HG03521 (cell line): ENCODE measurements at regions not wholly inside any gene's neighbourhood (a gene's known extent, or its start where the extent isn't known, plus 50 kb on each side); places are given as distances from the start of the nearest gene placed in this dataset.
A peak's percentile ranks its signal among the peaks of the same experiment; 100 is the strongest.

Experiments used
- ATAC-seq: cut with Tn5 transposase; IDR thresholded peaks from one replicate; pipeline ENCODE4 v1.9.1; 2021; ENCODE audit warnings: mild to moderate bottlenecking, moderate library complexity; ENCODE audit not compliant: unreplicated experiment

DNA sequence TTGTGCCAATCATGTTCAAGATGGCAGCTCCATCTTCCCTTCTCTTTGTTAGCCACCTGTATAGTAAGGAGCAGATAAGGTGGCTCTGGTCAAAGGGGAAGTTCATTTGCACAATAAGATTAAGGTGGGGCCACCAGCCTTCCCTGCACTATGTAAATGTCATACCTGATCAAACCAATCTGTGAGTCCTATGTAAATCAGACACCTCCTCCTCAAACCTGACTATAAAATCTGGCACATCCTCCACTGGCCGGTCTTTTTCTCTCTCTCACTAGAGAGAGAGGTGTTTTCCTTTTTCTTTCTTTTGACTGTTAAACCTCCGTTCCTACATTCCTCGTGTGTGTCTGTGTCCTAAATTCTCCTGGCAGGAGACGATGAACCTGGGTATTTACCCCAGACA, 572.5 kb upstream of the AADAT start:
- ATAC-seq: no peak

DNA sequence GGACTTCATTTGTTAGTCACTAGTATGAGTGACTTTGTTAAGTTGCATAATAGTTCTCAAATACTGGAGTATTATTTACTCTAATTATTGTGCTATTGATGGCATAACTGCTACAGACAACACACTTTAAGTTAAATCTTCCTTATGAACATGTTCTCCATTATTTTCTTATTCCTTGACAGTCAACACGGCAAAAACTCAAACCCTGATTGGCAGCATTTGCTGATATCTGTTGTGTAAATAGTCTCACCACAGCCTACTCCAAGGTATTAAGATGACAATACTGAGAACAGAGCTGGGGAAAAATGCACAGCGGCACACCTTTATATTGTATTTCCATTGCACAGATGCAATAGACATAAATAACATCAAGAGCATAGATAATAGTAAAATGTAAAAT, 568.0 kb upstream of the AADAT start:
- no peak for ATAC-seq

DNA sequence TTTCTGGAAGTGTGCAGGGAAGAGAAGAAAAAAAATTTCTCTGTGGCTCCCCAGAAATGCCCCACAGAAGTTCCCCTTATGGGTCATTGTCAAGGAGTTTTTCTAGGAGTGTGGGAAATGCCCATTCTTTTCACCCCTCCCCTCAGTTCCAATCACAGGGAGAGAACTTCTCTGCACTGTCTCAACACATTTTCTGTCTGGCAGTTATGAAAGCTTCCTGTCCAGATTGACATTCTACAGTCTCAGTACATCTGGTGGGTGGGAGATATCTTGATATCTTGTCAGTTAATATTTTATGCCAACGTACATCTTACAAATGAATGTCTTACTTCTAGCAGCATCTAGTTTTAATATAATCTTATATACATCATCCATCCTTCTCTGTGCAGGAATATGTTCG, 566.8 kb upstream of the AADAT start:
- no peak for ATAC-seq

DNA sequence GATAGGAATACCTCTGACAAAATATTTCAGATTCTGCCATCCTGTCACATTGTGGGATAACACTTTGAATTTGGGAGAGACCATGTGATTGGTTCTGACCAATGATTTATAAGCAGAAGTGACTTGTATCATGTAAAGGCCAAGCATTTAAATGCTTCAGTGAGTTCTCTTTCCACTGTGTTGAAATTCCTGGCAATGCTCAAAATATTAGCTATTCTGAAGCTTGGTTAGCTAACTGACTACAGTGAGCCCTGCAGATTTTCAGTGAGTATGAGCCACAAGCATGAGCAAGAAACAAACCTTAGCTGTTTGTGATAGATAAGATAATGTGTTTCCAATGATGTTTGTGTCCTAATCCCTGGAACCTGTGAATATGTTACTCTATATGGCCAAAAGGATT, 562.8 kb upstream of the AADAT start:
- no peak for ATAC-seq

DNA sequence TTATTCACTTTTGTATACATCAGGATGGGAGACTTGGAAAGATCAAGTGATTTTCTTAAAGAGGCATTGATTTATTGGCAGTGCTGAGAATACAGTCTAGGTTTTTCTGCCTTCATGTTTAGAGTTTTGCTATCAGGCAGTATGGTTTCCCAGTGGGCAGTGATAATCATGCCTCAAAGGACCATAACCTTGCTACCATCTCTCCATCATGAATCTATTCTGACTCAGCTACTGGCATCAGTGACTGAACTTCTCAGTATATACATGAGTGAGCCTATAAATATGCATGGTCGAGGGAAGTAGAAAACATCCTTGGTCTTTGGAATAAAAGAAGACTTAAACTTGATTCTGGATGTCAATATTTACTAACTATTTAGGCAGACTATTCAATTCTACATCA, 562.0 kb upstream of the AADAT start:
- ATAC-seq: no peak

DNA sequence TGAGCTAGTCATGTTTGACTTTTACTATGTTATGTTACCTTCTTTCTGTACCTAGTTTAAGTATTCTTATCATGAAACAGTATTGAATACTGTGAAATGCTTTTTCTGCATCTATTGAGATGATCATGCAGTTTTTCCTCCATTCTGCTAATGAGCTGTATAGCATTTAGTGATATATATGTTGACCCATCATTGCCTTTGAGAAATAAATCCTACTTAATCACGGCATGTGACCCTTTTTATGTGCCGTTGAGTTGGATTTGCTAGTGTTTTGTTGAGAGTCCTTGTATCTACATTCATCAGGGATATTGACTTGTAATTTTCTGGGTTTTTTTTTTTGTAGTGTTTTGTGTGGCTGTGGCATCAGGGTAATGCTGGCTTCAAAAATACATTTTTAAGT, 537.7 kb upstream of the AADAT start:
- ATAC-seq: no peak

DNA sequence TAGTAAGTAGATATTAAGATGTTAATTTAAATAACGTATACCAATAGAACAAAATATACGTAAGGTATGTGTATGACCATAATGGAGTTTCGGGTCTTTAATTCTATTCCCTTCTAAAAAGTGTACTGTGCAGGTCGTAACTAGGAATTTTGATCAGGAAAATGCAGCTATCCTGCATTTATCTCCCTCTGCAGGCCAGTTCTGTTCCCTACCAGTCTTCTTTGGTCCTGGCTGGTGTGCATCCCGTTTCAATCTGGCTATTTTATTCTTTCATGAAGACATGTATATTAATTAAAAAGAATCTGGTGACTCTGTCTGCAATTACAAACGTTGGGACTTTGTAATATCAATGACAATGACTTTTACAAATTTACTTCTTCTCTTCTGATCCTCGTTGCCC, 534.1 kb upstream of the AADAT start:
- no peak for ATAC-seq

DNA sequence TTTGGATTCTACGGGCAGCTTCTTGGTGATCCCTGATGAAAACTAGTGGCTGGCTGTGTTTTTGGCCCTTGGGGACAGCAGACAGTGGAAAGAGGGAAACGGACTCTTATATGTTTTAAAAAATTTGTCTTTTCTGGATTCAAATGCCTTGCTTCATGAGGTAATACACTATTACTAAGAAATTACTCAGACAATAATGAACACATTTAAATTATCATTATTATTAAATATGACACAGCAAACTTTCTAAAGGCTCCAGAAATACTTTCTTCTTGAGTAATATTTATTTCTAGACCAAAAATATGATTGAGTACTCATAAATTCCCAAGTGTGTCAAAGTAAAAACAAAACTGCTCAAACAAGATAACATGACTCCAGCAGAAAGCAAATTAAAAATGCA, 520.7 kb upstream of the AADAT start:
- no peak for ATAC-seq

DNA sequence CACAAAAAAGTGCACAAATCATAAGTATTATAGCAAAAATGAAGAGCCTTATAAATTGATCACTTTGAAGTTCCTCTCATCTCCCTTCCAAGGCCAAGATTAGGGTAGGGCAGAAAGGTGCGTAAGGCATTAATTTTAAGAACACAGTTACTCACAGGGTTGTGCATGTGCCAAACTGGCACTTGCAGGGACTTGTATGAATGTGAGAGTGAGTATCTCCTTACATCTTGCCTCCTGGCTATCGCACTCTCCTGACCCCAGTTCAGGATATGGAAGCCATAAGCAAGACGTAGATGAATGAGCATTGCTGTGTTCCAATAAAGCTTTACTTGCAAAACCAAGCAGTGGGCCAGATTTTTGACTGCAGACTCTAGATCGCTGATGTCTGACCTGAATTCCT, 510.1 kb upstream of the AADAT start:
- ATAC-seq: no peak

DNA sequence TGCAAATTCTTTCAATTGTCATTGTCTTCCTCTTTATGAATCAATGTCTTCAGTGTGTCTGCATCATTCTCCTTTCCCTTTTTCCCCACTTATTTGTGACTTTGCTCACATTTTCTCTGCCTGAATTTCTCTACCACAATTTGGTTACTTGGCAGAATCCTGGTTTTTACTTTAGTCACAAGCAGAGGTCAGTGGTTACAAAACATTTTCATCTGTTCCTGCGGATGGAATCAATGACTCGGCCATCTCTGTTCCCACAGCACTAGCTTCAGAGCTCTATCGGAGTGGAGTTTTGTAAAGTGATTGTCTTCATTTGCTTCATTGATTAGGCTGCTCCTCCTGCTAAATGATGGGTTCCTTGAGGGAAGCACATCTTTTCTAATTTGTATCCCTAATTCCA, 501.3 kb upstream of the AADAT start:
- no peak for ATAC-seq

DNA sequence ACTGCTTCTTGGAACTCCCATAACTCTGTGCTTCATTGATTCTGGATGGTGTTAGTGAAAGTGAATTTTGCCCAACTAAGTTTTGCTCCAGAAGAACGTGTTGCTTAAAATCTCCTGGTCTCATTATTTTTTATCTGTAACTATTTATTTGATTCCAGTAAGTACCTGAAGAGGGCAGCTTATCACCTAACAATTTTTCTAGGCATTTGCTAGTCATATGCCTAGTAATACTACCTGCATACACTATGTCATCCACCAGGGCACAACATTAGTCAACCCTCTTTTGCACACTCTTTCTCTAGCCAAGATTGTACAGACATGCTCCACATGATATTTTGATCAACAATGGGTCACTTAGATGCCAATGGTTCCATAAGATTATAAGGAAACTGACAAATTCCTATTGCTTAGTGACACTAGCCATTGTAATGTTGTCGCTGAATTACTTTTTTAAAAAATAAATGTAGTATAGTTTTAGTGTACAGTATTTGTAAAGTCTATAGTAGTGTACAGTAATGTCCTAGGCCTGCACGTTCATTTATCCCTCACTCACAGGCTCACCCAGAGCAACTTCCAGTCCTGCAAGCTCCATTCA, 499.9 kb upstream of the AADAT start:
- peak; percentile 98 for ATAC-seq

DNA sequence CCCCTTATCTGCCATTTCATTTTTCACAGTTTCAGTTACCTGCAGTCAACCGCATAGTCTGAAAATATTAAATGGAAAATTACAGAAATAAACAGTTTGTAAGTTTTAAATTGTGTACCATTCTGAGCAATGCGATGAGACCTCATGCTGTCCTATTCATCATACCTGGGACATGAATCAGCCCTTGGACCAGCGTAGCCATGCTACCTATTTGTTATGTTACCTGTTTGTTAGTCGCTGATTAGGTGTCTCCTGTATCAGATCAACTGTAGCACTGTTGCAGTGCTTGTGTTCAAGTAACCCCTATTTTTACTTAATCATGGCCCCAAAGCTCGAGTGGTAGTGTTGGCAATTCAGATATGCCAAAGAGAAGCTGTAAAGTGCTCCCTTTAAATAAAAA, 492.2 kb upstream of the AADAT start:
- no peak for ATAC-seq

DNA sequence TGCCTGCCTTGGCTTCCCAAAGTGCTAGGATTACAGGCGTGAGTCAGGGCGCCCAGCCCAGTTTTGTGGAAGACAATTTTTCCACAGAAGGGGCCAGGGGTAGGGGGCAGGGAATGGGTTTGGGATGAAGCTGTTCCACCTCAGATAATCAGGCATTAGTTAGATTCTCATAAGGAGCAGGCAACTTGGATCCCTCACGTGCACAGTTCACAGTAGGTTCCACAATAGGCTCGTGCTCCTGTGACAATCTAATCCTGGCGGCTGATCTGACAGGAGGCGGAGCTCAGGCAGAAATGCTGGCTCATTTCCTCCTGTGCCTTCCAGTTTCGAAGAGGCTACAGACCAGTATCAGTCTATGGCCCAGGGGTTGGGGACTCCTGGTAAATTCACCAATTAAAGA, 491.6 kb upstream of the AADAT start:
- no peak for ATAC-seq

DNA sequence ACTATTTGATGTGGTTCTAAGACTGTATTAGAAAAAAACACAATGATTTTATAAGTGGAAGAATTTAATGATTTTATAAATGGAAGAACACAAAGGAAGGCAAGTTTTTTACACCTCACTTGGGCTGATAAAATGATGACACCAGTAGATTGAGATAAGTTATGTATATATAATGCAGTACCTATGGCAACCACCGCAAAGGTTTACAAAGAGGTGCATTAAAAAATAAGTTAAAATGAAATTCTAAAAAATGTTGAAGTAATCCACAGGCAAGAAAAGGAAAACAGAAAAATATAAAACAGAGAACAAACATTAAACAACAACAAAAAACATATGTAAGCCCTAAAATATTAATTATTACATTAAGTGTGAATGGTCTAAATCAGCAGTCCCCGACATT, 490.9 kb upstream of the AADAT start:
- no peak for ATAC-seq

DNA sequence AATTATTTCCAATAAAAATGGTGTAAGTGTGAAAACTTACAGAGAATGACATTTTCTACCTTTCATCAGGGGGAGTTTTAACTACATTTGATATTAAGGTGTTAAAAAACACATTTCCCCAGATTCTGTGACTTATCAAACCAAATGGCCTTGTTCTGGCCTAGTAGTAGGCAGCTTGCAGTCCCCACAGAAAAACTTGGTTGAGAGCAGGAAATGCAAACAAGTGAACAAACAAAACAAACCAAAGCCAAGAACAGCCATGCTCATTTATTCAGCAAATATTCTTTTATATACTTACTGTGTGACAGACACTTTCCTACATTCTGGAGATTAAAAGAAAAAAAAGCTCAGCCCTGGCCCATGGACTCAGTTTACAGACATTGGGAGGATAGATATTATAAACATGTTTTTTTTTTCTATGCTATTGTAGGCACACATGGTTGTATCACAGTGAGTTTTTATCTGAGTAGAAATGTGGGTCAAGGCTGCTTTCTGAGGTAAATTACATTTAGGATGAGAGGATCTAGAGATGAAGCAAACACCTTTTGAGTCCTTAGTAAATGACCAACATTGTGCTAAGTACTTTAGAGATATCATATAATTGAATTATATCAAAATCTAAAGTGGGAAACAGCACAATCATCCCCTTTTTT, 449.2 kb upstream of the AADAT start:
- no peak for ATAC-seq

DNA sequence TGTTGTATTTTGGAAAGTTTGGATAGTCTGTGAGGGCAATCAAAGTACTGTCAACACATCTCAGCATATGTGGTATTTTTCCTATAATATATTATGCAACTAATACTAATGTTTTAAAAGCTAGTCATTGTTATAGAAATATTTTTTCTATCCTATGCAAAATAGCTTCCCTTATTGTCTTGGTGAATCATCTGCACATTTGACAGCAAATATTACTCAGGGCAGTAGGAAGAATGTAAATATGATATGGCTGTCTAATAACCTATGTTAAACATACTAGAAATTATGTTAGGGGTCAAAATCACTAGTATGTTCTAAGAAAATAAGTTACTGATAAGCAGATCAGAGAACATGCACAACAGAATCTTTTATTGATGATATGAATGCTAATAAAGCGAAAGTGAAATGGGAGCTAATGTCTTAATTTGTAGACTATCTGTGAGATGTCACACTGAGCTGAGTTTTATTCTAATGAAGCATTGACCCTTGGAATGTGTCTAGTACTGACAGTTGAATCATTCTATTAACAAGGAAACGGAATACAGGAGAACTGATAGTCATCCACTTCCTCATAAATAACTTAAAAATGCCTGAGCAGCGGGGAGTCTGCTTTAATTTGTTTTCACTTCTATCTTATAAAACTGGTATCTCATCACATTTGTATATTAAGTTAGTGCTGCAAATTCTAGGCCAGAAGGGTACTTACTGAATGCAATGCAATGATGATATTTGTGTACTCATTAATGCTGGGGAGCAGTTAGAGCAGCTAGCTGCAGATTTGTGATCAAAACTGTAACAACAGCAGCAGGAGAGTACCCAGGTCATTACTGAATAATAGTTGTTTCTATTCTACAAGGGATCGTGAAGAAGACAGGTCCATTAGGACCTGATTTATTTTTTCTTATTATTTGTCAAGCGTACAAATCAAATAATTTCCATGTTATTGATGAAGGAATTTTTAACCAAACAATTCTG, 440.3 kb upstream of the AADAT start:
- ATAC-seq: no peak

DNA sequence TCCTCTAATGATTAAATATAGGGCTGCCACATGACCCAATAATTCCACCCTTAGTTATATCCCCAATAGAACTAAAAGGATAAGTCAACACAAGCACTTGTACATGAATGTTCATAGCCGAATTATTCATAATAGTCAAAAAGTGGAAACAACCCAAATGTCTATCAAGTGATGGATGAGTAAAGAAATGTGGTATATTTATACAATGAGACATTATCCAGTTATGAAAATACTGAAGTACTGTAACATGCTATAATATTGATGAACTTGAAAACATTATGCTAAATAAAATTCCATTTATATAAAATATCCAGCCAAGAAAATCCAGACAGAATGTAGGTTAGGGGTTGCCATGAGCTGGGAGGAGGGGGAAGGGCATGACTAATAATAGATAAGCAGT, 436.7 kb upstream of the AADAT start:
- no peak for ATAC-seq

DNA sequence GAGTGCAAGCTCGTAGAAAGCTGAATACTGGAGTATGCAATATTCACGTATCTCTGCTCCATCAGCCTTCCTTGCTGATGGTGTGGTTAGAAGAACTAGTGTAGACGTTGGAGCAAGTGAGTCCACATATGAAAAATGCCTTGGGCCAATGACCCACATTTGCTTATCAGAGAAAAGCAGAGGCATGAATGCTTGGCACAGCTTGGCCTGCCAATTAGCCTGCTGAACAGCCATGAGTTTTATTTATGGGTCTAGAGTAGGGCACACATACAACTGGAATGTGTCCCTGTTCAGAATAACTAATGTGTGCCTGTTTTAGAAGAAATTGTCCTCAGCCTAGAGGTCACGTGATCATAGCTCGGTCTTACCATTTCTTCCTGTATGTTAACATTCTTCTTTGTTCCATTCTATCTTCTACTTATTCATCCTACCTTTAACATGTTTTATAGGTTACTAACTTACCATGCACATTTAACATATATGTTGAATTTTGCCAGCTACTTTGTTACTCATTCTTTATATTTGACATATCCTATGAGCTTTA, 432.7 kb upstream of the AADAT start:
- ATAC-seq: no peak

DNA sequence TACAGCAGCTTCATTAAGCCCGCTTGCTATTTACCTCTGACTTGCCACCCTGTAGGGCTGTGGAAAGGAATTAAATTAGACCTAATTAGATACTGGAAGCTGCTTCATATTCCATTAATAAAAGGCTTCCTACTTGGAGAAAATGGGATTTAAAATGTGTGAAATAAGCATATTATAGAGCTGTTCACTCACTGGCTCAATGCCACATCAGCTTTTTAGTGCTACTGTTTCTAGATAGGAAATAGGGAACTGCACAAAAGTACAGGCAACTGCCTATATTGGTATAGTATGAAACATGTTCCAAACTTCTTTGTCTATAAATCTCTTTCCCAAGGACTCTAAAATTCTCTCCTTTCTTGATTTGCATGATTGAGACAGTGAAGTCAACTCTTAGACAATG, 407.9 kb upstream of the AADAT start:
- no peak for ATAC-seq

DNA sequence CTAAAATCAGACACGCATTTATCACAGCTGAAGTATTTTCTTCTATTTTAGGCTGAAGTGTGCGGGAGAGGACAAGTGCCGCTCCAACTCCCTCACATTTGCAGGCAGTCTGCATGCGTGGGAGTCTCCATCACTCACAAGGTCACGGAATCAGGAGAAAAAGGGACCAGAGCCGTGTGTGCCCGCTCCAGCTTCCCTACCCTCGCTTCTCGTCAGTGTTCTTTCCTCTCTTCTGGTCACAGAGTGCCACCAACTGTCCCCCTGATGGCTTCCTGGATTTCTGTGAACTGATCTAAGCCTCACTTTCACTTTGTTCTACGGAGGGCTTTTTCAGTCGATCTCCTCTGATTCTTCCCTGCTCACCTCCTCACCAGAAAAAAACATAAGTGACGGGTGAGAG, 407.4 kb upstream of the AADAT start:
- ATAC-seq: peak; percentile 51

DNA sequence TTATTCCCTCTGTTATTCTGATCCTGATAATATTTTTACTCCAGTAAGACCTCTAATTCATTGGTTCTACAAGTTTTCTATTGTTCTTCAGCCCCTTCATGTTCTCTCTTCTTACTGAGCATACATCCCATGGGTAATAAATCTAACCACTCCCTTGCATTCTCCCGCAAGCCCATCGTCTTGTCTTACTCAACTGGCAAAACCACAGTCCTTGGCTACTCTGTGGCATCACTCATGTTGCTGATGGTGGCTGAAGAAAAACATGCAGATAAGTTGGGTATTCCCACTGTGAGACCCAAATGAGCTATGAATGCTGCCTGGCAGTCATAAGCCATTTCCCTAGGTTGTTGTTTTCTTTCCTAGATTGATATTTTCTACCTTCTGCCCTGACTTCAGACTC, 402.2 kb upstream of the AADAT start:
- ATAC-seq: no peak

DNA sequence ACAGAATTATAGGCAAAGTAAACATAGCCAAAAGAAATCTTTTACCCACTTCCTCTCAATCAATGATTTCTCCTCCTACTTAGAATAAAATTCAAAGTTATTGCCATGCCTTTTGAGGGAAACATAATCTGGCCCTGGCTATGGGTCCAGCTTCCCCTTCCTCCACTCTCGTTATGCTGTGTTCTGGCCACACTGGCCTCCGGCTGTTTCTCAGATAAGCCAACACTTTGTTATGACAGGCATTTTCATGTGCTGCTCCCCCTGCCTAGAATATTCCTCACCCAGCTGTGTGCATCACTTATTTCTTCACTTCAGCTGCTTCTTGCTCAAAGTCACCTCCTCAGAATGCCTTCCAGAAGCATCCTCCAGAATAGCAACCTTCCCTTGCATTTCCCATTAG, 386.6 kb upstream of the AADAT start:
- ATAC-seq: no peak
